PC-9 (cell line): ENCODE measurements at regions not wholly inside any gene's neighbourhood (a gene's known extent, or its start where the extent isn't known, plus 50 kb on each side); places are given as distances from the start of the nearest gene placed in this dataset.
A peak's percentile ranks its signal among the peaks of the same experiment; 100 is the strongest.

Experiments
- BruUV-seq: library from RNA; stranded (reverse); fragments of 400-500 nt; replicated peaks from 2 replicates; lab custom pipeline; 2021; lab: Mats Ljungman, UMichigan
- CTCF ChIA-PET: fragments of 300-600 bp; sonication (Branson Sonifier 250); formaldehyde crosslinking; loops from one replicate; lab custom pipeline; 2022; ENCODE audit warnings: antibody characterized with exemption; lab: Charles Lee
- POLR2A ChIA-PET: fragments of 300-600 bp; sonication (Branson Sonifier 250); formaldehyde crosslinking; loops from one replicate; lab custom pipeline; 2022; ENCODE audit warnings: antibody characterized with exemption; ENCODE audit not compliant: unreplicated experiment; lab: Charles Lee
- DNase-seq, 2 experiments: peaks; one replicate each; pipeline versions ENCODE4 v3.0.0 to v3.0.0-alpha.2; 2015 to 2022; ENCODE audit warnings: mixed read lengths in 1 of 2
- H2AFZ ChIP-seq: fragments of 200-600 bp; sonication (generic); 2 replicates; pipeline ENCODE4 v1.8.1; 2017; ENCODE audit warnings: antibody characterized with exemption
- H3F3A ChIP-seq: fragments of 200-600 bp; sonication (generic); 2 replicates; pipeline ENCODE4 v1.8.1; 2017; ENCODE audit warnings: antibody characterized with exemption, mild to moderate bottlenecking, low read depth; ENCODE audit not compliant: insufficient read depth
- H3K27ac ChIP-seq: fragments of 200-600 bp; sonication (generic); 2 replicates; pipeline ENCODE4 v1.6.1; 2016; ENCODE audit warnings: mixed run types
- H3K27me3 ChIP-seq: fragments of 200-600 bp; sonication (generic); 2 replicates; pipeline ENCODE4 v1.6.1; 2016; ENCODE audit warnings: low read depth, mixed run types; ENCODE audit not compliant: insufficient read depth
- H3K36me3 ChIP-seq: fragments of 200-600 bp; sonication (generic); 2 replicates; pipeline ENCODE4 v1.6.1; 2016; ENCODE audit warnings: low read depth, mixed run types
- H3K4me1 ChIP-seq: fragments of 200-600 bp; sonication (generic); replicated peaks from 2 replicates; pipeline ENCODE4 v1.6.1; 2016; ENCODE audit warnings: mixed run types; ENCODE audit not compliant: insufficient read depth
- H3K4me2 ChIP-seq: fragments of 200-600 bp; sonication (generic); 2 replicates; pipeline ENCODE4 v1.6.1; 2017; ENCODE audit warnings: mixed run types
- H3K4me3 ChIP-seq: fragments of 200-600 bp; sonication (generic); 2 replicates; pipeline ENCODE4 v1.6.1; 2016; ENCODE audit warnings: mixed run types
- H3K79me2 ChIP-seq: fragments of 200-600 bp; sonication (generic); 2 replicates; pipeline ENCODE4 v1.6.1; 2017; ENCODE audit warnings: low read depth, mixed run types
- H3K9me2 ChIP-seq: fragments of 200-600 bp; sonication (generic); 2 replicates; pipeline ENCODE4 v1.8.1; 2017; ENCODE audit warnings: mild to moderate bottlenecking; ENCODE audit not compliant: insufficient read depth
- H3K9me3 ChIP-seq: fragments of 200-600 bp; sonication (generic); 2 replicates; pipeline ENCODE4 v1.8.1; 2016; ENCODE audit warnings: low read depth; ENCODE audit not compliant: insufficient read depth
- H4K20me1 ChIP-seq: fragments of 200-600 bp; sonication (generic); 2 replicates; pipeline ENCODE4 v1.8.1; 2017; ENCODE audit not compliant: insufficient read depth
- CTCF ChIP-seq: fragments of 200-600 bp; sonication (generic); conservative IDR thresholded peaks from 2 replicates; pipeline ENCODE4 v1.6.1; 2017; ENCODE audit warnings: mixed run types, antibody characterized with exemption, mild to moderate bottlenecking, moderate library complexity
- EZH2 ChIP-seq: fragments of 200-600 bp; sonication (generic); IDR thresholded peaks from 2 replicates; pipeline ENCODE4 v1.8.0; 2017; ENCODE audit warnings: antibody characterized with exemption, low read depth
- intact Hi-C: fragments of 100-400 bp; cut with micrococcal nuclease; formaldehyde crosslinking; loops from one replicate; pipeline ENCODE4 v1.10.0; 2022; ENCODE audit not compliant: unreplicated experiment

GRCh38 chr3:127063916-127064315, 81.0 kb downstream of the PLXNA1 start:
- no peak for DNase-seq
- Histone ChIP-seq H3K4me2 (no peak overlapping the region), H3F3A (no peaks in the 10 kb centered on the region), H3K27ac (no peak overlapping the region), H3K4me1 (0 out of 2 replicates have a peak, but pooled peaks cover 5% of the 10 kb centered on the region), H3K36me3 (no peaks in the 10 kb centered on the region), H3K79me2 (no peaks in the 10 kb centered on the region), H3K4me3 (no peak overlapping the region), H3K9me3 (no peaks in the 10 kb centered on the region), H2AFZ (no peak overlapping the region), H4K20me1 (no peaks in the 10 kb centered on the region), H3K9me2 (no peaks in the 10 kb centered on the region), H3K27me3 (peaks cover 3% of the 10 kb centered on the region)
- POLR2A ChIA-PET, result no interaction called here
- TF ChIP-seq CTCF, result no peak
- no peak for TF ChIP-seq EZH2
- no TSS peak for BruUV-seq
- intact Hi-C loops, result no loop called here
- CTCF ChIA-PET, result no interaction called here

GRCh38 chr3:127064391-127065137, 81.6 kb downstream of the PLXNA1 start:
- H4K20me1 ChIP-seq, result no peaks in the 10 kb centered on the region
- ChIA-PET CTCF (no interaction called here), POLR2A (no interaction called here)
- no peak for TF ChIP-seq CTCF
- no peak for TF ChIP-seq EZH2
- intact Hi-C loops, result no loop called here
- no peaks in the 10 kb centered on the region for H3K9me2 ChIP-seq
- no peaks in the 10 kb centered on the region for H3K79me2 ChIP-seq
- H3K4me1 ChIP-seq, result 0 out of 2 replicates have a peak, but pooled peaks cover 5% of the 10 kb centered on the region
- no peaks in the 10 kb centered on the region for H3K36me3 ChIP-seq
- H3K9me3 ChIP-seq, result no peaks in the 10 kb centered on the region
- no peak overlapping the region for H3K4me3 ChIP-seq
- DNase-seq, result peak in 1 of 2 experiments; percentile 41
- peaks cover 7% of the 10 kb centered on the region for H3K27me3 ChIP-seq
- no TSS peak for BruUV-seq
- no peak overlapping the region; the same call in 1 of the 2 replicates for H3K4me2 ChIP-seq
- no peak overlapping the region for H3K27ac ChIP-seq
- no peaks in the 10 kb centered on the region for H3F3A ChIP-seq
- no peak overlapping the region for H2AFZ ChIP-seq

GRCh38 chr3:127065138-127065427, 82.2 kb downstream of the PLXNA1 start:
- BruUV-seq, result no TSS peak
- H3K4me2 ChIP-seq, result no peak overlapping the region; the same call in 1 of the 2 replicates
- ChIA-PET CTCF (no interaction called here), POLR2A (no interaction called here)
- TF ChIP-seq EZH2 (no peak), CTCF (no peak)
- peaks cover 13% of the 10 kb centered on the region for H3K27me3 ChIP-seq
- H3K36me3 ChIP-seq, result no peaks in the 10 kb centered on the region
- 0 out of 2 replicates have a peak, but pooled peaks cover 5% of the 10 kb centered on the region for H3K4me1 ChIP-seq
- H3K9me2 ChIP-seq, result no peaks in the 10 kb centered on the region
- intact Hi-C loops, result no loop called here
- H3K4me3 ChIP-seq, result no peak overlapping the region
- no peaks in the 10 kb centered on the region for H3K79me2 ChIP-seq
- H3K27ac ChIP-seq, result no peak overlapping the region
- no peak overlapping the region for H2AFZ ChIP-seq
- DNase-seq, result no peak
- H3K9me3 ChIP-seq, result no peaks in the 10 kb centered on the region
- H3F3A ChIP-seq, result no peaks in the 10 kb centered on the region
- no peaks in the 10 kb centered on the region for H4K20me1 ChIP-seq
